Panc1 (cell line): ENCODE measurements at regions not wholly inside any gene's neighbourhood (a gene's known extent, or its start where the extent isn't known, plus 50 kb on each side); places are given as distances from the start of the nearest gene placed in this dataset.

Experiments used
- ATAC-seq: fragments of 200-7000 bp; cut with Tn5 transposase; 2 replicates; pipeline ENCODE4 v1.9.1; 2020; ENCODE audit warnings: mild to moderate bottlenecking, moderate library complexity
- BruUV-seq: library from RNA; stranded (reverse); fragments of 400-500 nt; replicated peaks from 2 replicates; lab custom pipeline; 2021; lab: Mats Ljungman, UMichigan
- CTCF ChIA-PET: fragments of 300-600 bp; sonication (Branson Sonifier 250); formaldehyde crosslinking; loops from one replicate; lab custom pipeline; 2022; ENCODE audit warnings: antibody characterized with exemption; lab: Charles Lee
- POLR2A ChIA-PET: fragments of 300-600 bp; sonication (Branson Sonifier 250); formaldehyde crosslinking; loops from one replicate; lab custom pipeline; 2022; ENCODE audit warnings: antibody characterized with exemption; lab: Charles Lee
- DNase-seq: peaks from one replicate; pipeline ENCODE4 v3.0.0-alpha.2; 2010; ENCODE audit warnings: low read depth, low spot score
- H3K27ac ChIP-seq: 2 replicates; pipeline ENCODE4 v1.5.1; 2011; ENCODE audit warnings: mild to moderate bottlenecking, low read length, inconsistent platforms
- H3K27me3 ChIP-seq: fragments of 200-500 bp; sonication (Bioruptor generic); 2 replicates; pipeline ENCODE4 v1.6.0; 2014; ENCODE audit warnings: low read length, inconsistent platforms; ENCODE audit not compliant: control insufficient read depth, insufficient read depth
- H3K36me3 ChIP-seq: fragments of 200-500 bp; sonication (Bioruptor generic); 2 replicates; pipeline ENCODE4 v1.5.1; 2014; ENCODE audit warnings: inconsistent platforms, mild to moderate bottlenecking, low read length, moderate library complexity; ENCODE audit not compliant: control insufficient read depth, insufficient read depth
- H3K4me1 ChIP-seq: 2 replicates; pipeline ENCODE4 v1.5.1; 2011; ENCODE audit warnings: inconsistent platforms, mild to moderate bottlenecking, low read length, moderate library complexity; ENCODE audit not compliant: control insufficient read depth, insufficient read depth
- H3K4me3 ChIP-seq, 2 experiments: 2 replicates each; pipeline ENCODE4 v1.5.1; 2011 to 2012; ENCODE audit warnings: low read depth in 2 of 2, low read length in 2 of 2, mild to moderate bottlenecking in 2 of 2, inconsistent platforms in 1 of 2, moderate library complexity in 1 of 2
- H3K9me3 ChIP-seq: fragments of 200-500 bp; sonication (Bioruptor generic); 2 replicates; pipeline ENCODE4 v1.5.1; 2014; ENCODE audit warnings: low read depth, mild to moderate bottlenecking, inconsistent platforms, low read length, moderate library complexity; ENCODE audit not compliant: control insufficient read depth, insufficient read depth
- POLR2AphosphoS5 ChIP-seq: IDR thresholded peaks from 2 replicates; pipeline ENCODE4 v1.6.1; 2012; ENCODE audit warnings: mild to moderate bottlenecking, low read depth, low read length, moderate library complexity
- SIN3A ChIP-seq: IDR thresholded peaks from 2 replicates; pipeline ENCODE4 v1.6.1; 2012; ENCODE audit warnings: low read depth, mild to moderate bottlenecking, low read length, moderate library complexity, borderline replicate concordance; ENCODE audit not compliant: insufficient read depth
- TCF7L2 ChIP-seq: IDR thresholded peaks from 2 replicates; pipeline ENCODE4 v1.6.1; 2011; ENCODE audit warnings: mild to moderate bottlenecking, low read depth, low read length, inconsistent platforms
- in situ Hi-C: cut with HindIII; loops from 2 replicates; pipeline ENCODE4 v1.10.0; 2016; ENCODE audit warnings: low sequenced_read_pairs, low pct_unique_long_range_greater_than_20kb
- intact Hi-C: fragments of 100-400 bp; cut with micrococcal nuclease; formaldehyde crosslinking; loops from one replicate; pipeline ENCODE4 v1.10.0; 2022; ENCODE audit not compliant: unreplicated experiment
- TF ChIP-seq, protein P1 (sequence below): fragments of 450-650 bp; IDR thresholded peaks from 2 replicates; pipeline ENCODE4 v1.5.1; 2017; ENCODE audit warnings: mild to moderate bottlenecking
- TF ChIP-seq, protein P2 (sequence below), 2 experiments: IDR thresholded peaks; 2 replicates each; pipeline ENCODE4 v1.6.1; 2011 to 2012; ENCODE audit warnings: low read depth in 2 of 2, control low read depth in 1 of 2, low read length in 1 of 2, mild to moderate bottlenecking in 1 of 2, moderate library complexity in 1 of 2; ENCODE audit not compliant: insufficient read depth in 1 of 2

- CTCF ChIA-PET: no interaction called here
- in situ Hi-C loops: no loop called here
- TF ChIP-seq, protein P1, sequence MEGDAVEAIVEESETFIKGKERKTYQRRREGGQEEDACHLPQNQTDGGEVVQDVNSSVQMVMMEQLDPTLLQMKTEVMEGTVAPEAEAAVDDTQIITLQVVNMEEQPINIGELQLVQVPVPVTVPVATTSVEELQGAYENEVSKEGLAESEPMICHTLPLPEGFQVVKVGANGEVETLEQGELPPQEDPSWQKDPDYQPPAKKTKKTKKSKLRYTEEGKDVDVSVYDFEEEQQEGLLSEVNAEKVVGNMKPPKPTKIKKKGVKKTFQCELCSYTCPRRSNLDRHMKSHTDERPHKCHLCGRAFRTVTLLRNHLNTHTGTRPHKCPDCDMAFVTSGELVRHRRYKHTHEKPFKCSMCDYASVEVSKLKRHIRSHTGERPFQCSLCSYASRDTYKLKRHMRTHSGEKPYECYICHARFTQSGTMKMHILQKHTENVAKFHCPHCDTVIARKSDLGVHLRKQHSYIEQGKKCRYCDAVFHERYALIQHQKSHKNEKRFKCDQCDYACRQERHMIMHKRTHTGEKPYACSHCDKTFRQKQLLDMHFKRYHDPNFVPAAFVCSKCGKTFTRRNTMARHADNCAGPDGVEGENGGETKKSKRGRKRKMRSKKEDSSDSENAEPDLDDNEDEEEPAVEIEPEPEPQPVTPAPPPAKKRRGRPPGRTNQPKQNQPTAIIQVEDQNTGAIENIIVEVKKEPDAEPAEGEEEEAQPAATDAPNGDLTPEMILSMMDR: no peak
- TF ChIP-seq POLR2AphosphoS5: no peak
- TF ChIP-seq TCF7L2: no peak
- TF ChIP-seq, protein P2, sequence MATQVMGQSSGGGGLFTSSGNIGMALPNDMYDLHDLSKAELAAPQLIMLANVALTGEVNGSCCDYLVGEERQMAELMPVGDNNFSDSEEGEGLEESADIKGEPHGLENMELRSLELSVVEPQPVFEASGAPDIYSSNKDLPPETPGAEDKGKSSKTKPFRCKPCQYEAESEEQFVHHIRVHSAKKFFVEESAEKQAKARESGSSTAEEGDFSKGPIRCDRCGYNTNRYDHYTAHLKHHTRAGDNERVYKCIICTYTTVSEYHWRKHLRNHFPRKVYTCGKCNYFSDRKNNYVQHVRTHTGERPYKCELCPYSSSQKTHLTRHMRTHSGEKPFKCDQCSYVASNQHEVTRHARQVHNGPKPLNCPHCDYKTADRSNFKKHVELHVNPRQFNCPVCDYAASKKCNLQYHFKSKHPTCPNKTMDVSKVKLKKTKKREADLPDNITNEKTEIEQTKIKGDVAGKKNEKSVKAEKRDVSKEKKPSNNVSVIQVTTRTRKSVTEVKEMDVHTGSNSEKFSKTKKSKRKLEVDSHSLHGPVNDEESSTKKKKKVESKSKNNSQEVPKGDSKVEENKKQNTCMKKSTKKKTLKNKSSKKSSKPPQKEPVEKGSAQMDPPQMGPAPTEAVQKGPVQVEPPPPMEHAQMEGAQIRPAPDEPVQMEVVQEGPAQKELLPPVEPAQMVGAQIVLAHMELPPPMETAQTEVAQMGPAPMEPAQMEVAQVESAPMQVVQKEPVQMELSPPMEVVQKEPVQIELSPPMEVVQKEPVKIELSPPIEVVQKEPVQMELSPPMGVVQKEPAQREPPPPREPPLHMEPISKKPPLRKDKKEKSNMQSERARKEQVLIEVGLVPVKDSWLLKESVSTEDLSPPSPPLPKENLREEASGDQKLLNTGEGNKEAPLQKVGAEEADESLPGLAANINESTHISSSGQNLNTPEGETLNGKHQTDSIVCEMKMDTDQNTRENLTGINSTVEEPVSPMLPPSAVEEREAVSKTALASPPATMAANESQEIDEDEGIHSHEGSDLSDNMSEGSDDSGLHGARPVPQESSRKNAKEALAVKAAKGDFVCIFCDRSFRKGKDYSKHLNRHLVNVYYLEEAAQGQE (IDR thresholded peaks at IDR 0.05; ENCODE audit: insufficient read depth in 1 of 2, low read depth in 2 of 2, low read length in 1 of 2): no peak
- TF ChIP-seq SIN3A: no peak
Measured at GRCh38 chr5:175003531-175003930, 279.1 kb downstream of the MSX2 start.

GRCh38 chr5:175001876-175002645 is 277.7 kb downstream of the MSX2 start:
- CTCF ChIA-PET: no interaction called here
- no peaks in the 10 kb centered on the region; the same call in 1 of the 2 replicates for H3K9me3 ChIP-seq
- H3K4me1 ChIP-seq: no peaks in the 10 kb centered on the region
- ATAC-seq (no peak), DNase-seq (no peak)
- BruUV-seq: no TSS peak
- in situ Hi-C loops (no loop called here), intact Hi-C loops (no loop called here)
- H3K36me3 ChIP-seq: no peaks in the 10 kb centered on the region
- POLR2A ChIA-PET: no interaction called here
- H3K4me3 ChIP-seq: no peak overlapping the region
- TF ChIP-seq POLR2AphosphoS5: no peak
- TF ChIP-seq, protein P1: no peak
- TF ChIP-seq SIN3A: no peak
- TF ChIP-seq, protein P2 (IDR thresholded peaks at IDR 0.05; ENCODE audit: insufficient read depth in 1 of 2, low read depth in 2 of 2, low read length in 1 of 2): no peak
- TF ChIP-seq TCF7L2: no peak
- H3K27me3 ChIP-seq: no peaks in the 10 kb centered on the region; the same call in 1 of the 2 replicates
- no peak overlapping the region for H3K27ac ChIP-seq

More at GRCh38 chr5:175003531-175003930, 279.1 kb downstream of the MSX2 start:
- Histone ChIP-seq H3K4me3 (no peak overlapping the region), H3K36me3 (no peaks in the 10 kb centered on the region), H3K27me3 (no peaks in the 10 kb centered on the region), H3K27ac (no peak overlapping the region), H3K4me1 (no peaks in the 10 kb centered on the region), H3K9me3 (no peaks in the 10 kb centered on the region)
- no TSS peak for BruUV-seq
- ATAC-seq (no peak), DNase-seq (no peak)
- POLR2A ChIA-PET: no interaction called here
- intact Hi-C loops: no loop called here
